ENCODE measurements at regions not wholly inside any gene's neighbourhood (a gene's known extent, or its start where the extent isn't known, plus 50 kb on each side); places are given as distances from the start of the nearest gene placed in this dataset.

GRCh38 chr7:84549409-84549808, 354.8 kb upstream of the SEMA3A start:
- TF ChIP-seq EZH2 (IDR thresholded peaks at IDR 0.05; ENCODE audit: borderline replicate concordance, low read depth, low read length, severe bottlenecking) = no peak
- TF ChIP-seq CTCF (IDR thresholded peaks at IDR 0.05; ENCODE audit: borderline replicate concordance, extremely low read depth, low read length, poor library complexity, severe bottlenecking) = no peak

Data from DND-41 (cell line).